GM19043 (cell line): ENCODE measurements at regions not wholly inside any gene's neighbourhood (a gene's known extent, or its start where the extent isn't known, plus 50 kb on each side); places are given as distances from the start of the nearest gene placed in this dataset.

Experiments used
- ATAC-seq: cut with Tn5 transposase; IDR thresholded peaks from one replicate; pipeline ENCODE4 v1.9.1; 2021; ENCODE audit warnings: low read depth; ENCODE audit not compliant: unreplicated experiment

GRCh38 chr10:33406596-33406995 is 72.1 kb upstream of the NRP1 start:
- ATAC-seq, result no peak

- ATAC-seq, result no peak
Measured at GRCh38 chr10:33402220-33403073, 68.0 kb upstream of the NRP1 start.

- ATAC-seq, result no peak
Measured at GRCh38 chr10:33401300-33401699, 66.8 kb upstream of the NRP1 start.

GRCh38 chr10:33398796-33399195 is 64.3 kb upstream of the NRP1 start:
- ATAC-seq, result no peak

GRCh38 chr10:33396938-33397337 is 62.5 kb upstream of the NRP1 start:
- ATAC-seq, result no peak

- no peak for ATAC-seq
Measured at GRCh38 chr10:33396279-33396678, 61.8 kb upstream of the NRP1 start.

- ATAC-seq, result no peak
Measured at GRCh38 chr10:33395201-33395600, 60.7 kb upstream of the NRP1 start.

- no peak for ATAC-seq
Measured at GRCh38 chr10:33392706-33393105, 58.2 kb upstream of the NRP1 start.

GRCh38 chr10:33391611-33392465 is 57.4 kb upstream of the NRP1 start:
- ATAC-seq, result no peak

- ATAC-seq, result no peak
Measured at GRCh38 chr10:33390046-33390445, 55.6 kb upstream of the NRP1 start.

GRCh38 chr10:33388785-33389184 is 54.3 kb upstream of the NRP1 start:
- ATAC-seq, result no peak

- ATAC-seq, result no peak
Measured at GRCh38 chr10:33388382-33388781, 53.9 kb upstream of the NRP1 start.

GRCh38 chr10:33387720-33388119 is 53.3 kb upstream of the NRP1 start:
- ATAC-seq, result no peak

GRCh38 chr10:33386926-33387325 is 52.5 kb upstream of the NRP1 start:
- no peak for ATAC-seq

GRCh38 chr10:33385686-33386085 is 51.2 kb upstream of the NRP1 start:
- no peak for ATAC-seq

GRCh38 chr10:33385015-33385414 is 50.5 kb upstream of the NRP1 start:
- no peak for ATAC-seq
